ENCODE measurements at regions not wholly inside any gene's neighbourhood (a gene's known extent, or its start where the extent isn't known, plus 50 kb on each side); places are given as distances from the start of the nearest gene placed in this dataset.
A peak's percentile ranks its signal among the peaks of the same experiment; 100 is the strongest.

DNA sequence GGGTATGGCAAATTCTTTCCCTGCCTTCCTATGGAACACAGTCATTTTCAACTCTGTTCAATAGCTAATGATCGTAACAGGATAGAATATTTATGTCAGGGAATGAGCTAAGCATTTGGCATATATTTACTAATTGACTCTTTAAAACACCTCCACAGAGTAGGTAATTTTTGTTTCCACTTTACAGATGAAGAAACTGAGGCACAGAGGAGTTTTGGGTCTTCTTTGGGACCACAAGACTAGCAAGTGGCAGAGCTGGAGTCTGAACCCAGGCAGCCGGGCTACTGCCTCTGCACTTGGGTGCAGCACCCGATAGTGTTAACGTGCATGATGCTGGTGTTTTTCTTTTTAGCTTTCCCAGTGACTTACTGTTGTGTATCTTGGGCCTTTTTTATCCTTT is 384.0 kb downstream of the SFMBT2 start:
- no peak for DNase-seq (ENCODE audit: low spot score)
- H3K9ac ChIP-seq (ENCODE audit: low read depth, low read length, poor library complexity) = no peak overlapping the region
- H3K4me1 ChIP-seq (ENCODE audit: control insufficient read depth in 2 of 2, insufficient read depth in 1 of 2, low read depth in 1 of 2, low read length in 2 of 2) = no peaks in the 10 kb centered on the region
- H2AK5ac ChIP-seq (ENCODE audit: low read depth, low read length) = no peak overlapping the region
- no peak overlapping the region for H3K18ac ChIP-seq (ENCODE audit: low read length)
- H2BK5ac ChIP-seq (ENCODE audit: low read length) = no peak overlapping the region
- H2BK120ac ChIP-seq (ENCODE audit: low read depth, low read length) = no peak overlapping the region
- no peak overlapping the region for H2BK12ac ChIP-seq (ENCODE audit: low read length)
- H4K91ac ChIP-seq (ENCODE audit: low read depth, low read length, poor library complexity) = no peak overlapping the region
- H3K4me2 ChIP-seq (ENCODE audit: insufficient read depth, low read length, poor library complexity, severe bottlenecking) = no peak overlapping the region
- no peaks in the 10 kb centered on the region for H3K9me3 ChIP-seq (replicated peaks in 1 of 2; ENCODE audit: control insufficient read depth in 2 of 2, insufficient read depth in 1 of 2, low read depth in 1 of 2, low read length in 2 of 2)
- no peaks in the 10 kb centered on the region for H3K36me3 ChIP-seq (replicated peaks in 1 of 2; ENCODE audit: control insufficient read depth in 2 of 2, insufficient read depth in 2 of 2, low read length in 2 of 2)
- no peak overlapping the region for H3K23ac ChIP-seq (ENCODE audit: low read depth, low read length, poor library complexity)
- H3K79me1 ChIP-seq (ENCODE audit: low read depth, low read length) = no peaks in the 10 kb centered on the region
- WGBS, 2 donors (ENCODE audit: extremely low coverage in 2 of 2, insufficient read length in 2 of 2, insufficient replicate concordance in 1 of 2) = no CpG with 5 or more reads among the region's 4 CpGs
- no peak overlapping the region for H4K8ac ChIP-seq (ENCODE audit: low read depth, low read length)
- no peak overlapping the region for H2BK15ac ChIP-seq (ENCODE audit: low read length)
- no peak overlapping the region for H3K4ac ChIP-seq (ENCODE audit: low read length)
- no peak overlapping the region for H3K27ac ChIP-seq (replicated peaks; ENCODE audit: low read length)
- H3K14ac ChIP-seq (ENCODE audit: low read length) = peak overlapping the region; percentile 63
- no peaks in the 10 kb centered on the region for H3K27me3 ChIP-seq (ENCODE audit: control insufficient read depth in 3 of 3, insufficient read depth in 3 of 3, low read depth in 1 of 3, low read length in 3 of 3)
- no peak overlapping the region for H2AFZ ChIP-seq (ENCODE audit: low read length)
- no peak overlapping the region for H3K4me3 ChIP-seq (ENCODE audit: low read length in 2 of 2)

DNA sequence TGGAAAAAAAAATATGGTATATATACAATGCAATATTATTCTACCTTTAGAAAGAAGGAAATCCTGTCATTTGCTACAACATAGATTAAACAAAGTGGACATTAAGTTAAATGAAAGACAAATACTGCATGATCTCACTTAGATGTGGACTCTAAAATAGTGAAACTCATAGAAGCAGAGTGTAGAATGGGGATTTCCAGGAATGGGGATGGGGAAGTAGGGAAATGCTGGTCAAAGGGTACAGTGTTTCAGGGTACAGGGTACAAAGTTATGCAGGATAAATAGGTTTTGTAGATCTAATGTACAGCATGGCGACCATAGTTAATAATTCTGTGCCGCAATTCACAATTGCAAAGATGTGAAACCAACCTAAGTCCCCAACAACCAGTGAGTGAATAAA is 385.5 kb downstream of the SFMBT2 start:
- no peak overlapping the region for H2BK15ac ChIP-seq (ENCODE audit: low read length)
- H2BK120ac ChIP-seq (ENCODE audit: low read depth, low read length) = no peak overlapping the region
- no peaks in the 10 kb centered on the region for H3K79me1 ChIP-seq (ENCODE audit: low read depth, low read length)
- no peak overlapping the region for H2AFZ ChIP-seq (ENCODE audit: low read length)
- no peaks in the 10 kb centered on the region for H3K4me1 ChIP-seq (ENCODE audit: control insufficient read depth in 2 of 2, insufficient read depth in 1 of 2, low read depth in 1 of 2, low read length in 2 of 2)
- no peak overlapping the region for H4K91ac ChIP-seq (ENCODE audit: low read depth, low read length, poor library complexity)
- H3K4me3 ChIP-seq (ENCODE audit: low read length in 2 of 2) = no peak overlapping the region
- DNase-seq (ENCODE audit: low spot score) = no peak
- H4K8ac ChIP-seq (ENCODE audit: low read depth, low read length) = no peak overlapping the region
- no CpG with 5 or more reads among the region's 2 CpGs for WGBS, 2 donors (ENCODE audit: extremely low coverage in 2 of 2, insufficient read length in 2 of 2, insufficient replicate concordance in 1 of 2)
- H3K9me3 ChIP-seq (replicated peaks in 1 of 2; ENCODE audit: control insufficient read depth in 2 of 2, insufficient read depth in 1 of 2, low read depth in 1 of 2, low read length in 2 of 2) = no peaks in the 10 kb centered on the region
- no peak overlapping the region for H3K9ac ChIP-seq (ENCODE audit: low read depth, low read length, poor library complexity)
- H3K23ac ChIP-seq (ENCODE audit: low read depth, low read length, poor library complexity) = no peak overlapping the region
- no peak overlapping the region for H3K27ac ChIP-seq (replicated peaks; ENCODE audit: low read length)
- H3K4me2 ChIP-seq (ENCODE audit: insufficient read depth, low read length, poor library complexity, severe bottlenecking) = no peak overlapping the region
- H2AK5ac ChIP-seq (ENCODE audit: low read depth, low read length) = no peak overlapping the region
- H3K36me3 ChIP-seq (replicated peaks in 1 of 2; ENCODE audit: control insufficient read depth in 2 of 2, insufficient read depth in 2 of 2, low read length in 2 of 2) = no peaks in the 10 kb centered on the region
- H3K14ac ChIP-seq (ENCODE audit: low read length) = no peak overlapping the region
- no peak overlapping the region for H3K4ac ChIP-seq (ENCODE audit: low read length)
- H3K18ac ChIP-seq (ENCODE audit: low read length) = no peak overlapping the region
- H3K27me3 ChIP-seq (ENCODE audit: control insufficient read depth in 3 of 3, insufficient read depth in 3 of 3, low read depth in 1 of 3, low read length in 3 of 3) = no peaks in the 10 kb centered on the region
- H2BK5ac ChIP-seq (ENCODE audit: low read length) = no peak overlapping the region
- no peak overlapping the region for H2BK12ac ChIP-seq (ENCODE audit: low read length)

DNA sequence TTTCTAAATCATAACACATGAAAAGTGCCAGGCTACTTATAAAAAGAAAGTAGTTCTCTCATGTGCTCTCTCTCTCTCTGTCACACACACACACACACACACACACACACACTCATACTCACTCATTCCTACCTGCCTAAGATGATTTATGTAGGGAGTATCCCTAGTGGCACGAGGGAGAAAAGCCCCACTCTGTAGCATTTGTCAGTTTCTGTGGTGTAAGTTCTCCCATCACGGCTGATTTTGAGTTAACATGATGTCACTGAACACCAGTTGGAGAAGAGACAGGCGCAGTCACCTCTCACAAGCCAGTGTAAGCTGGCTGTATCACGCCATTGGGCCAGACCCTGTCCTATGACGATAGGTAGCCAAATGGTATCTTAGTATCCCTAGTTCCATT is 395.4 kb downstream of the SFMBT2 start:
- Histone ChIP-seq H3K9me3 (replicated peaks in 1 of 2; ENCODE audit: control insufficient read depth in 2 of 2, insufficient read depth in 1 of 2, low read depth in 1 of 2, low read length in 2 of 2) (peaks cover 0 to 6% of the 10 kb centered on the region in 2 donors), H3K9ac (ENCODE audit: low read depth, low read length, poor library complexity) (no peak overlapping the region), H4K8ac (ENCODE audit: low read depth, low read length) (no peak overlapping the region), H2BK12ac (ENCODE audit: low read length) (no peak overlapping the region), H4K91ac (ENCODE audit: low read depth, low read length, poor library complexity) (no peak overlapping the region), H3K4me3 (ENCODE audit: low read length in 2 of 2) (no peak overlapping the region), H3K4ac (ENCODE audit: low read length) (no peak overlapping the region), H3K14ac (ENCODE audit: low read length) (no peak overlapping the region), H2BK5ac (ENCODE audit: low read length) (no peak overlapping the region), H3K79me1 (ENCODE audit: low read depth, low read length) (no peaks in the 10 kb centered on the region), H3K27ac (replicated peaks; ENCODE audit: low read length) (no peak overlapping the region), H3K4me1 (ENCODE audit: control insufficient read depth in 2 of 2, insufficient read depth in 1 of 2, low read depth in 1 of 2, low read length in 2 of 2) (no peaks in the 10 kb centered on the region), H2BK120ac (ENCODE audit: low read depth, low read length) (no peak overlapping the region), H2AK5ac (ENCODE audit: low read depth, low read length) (no peak overlapping the region), H3K36me3 (replicated peaks in 1 of 2; ENCODE audit: control insufficient read depth in 2 of 2, insufficient read depth in 2 of 2, low read length in 2 of 2) (no peaks in the 10 kb centered on the region), H3K18ac (ENCODE audit: low read length) (no peak overlapping the region), H2BK15ac (ENCODE audit: low read length) (no peak overlapping the region), H3K4me2 (ENCODE audit: insufficient read depth, low read length, poor library complexity, severe bottlenecking) (no peak overlapping the region), H2AFZ (ENCODE audit: low read length) (no peak overlapping the region), H3K23ac (ENCODE audit: low read depth, low read length, poor library complexity) (no peak overlapping the region), H3K27me3 (ENCODE audit: control insufficient read depth in 3 of 3, insufficient read depth in 3 of 3, low read depth in 1 of 3, low read length in 3 of 3) (no peaks in the 10 kb centered on the region)
- DNase-seq (ENCODE audit: low spot score) = no peak
- WGBS, 2 donors (ENCODE audit: extremely low coverage in 2 of 2, insufficient read length in 2 of 2, insufficient replicate concordance in 1 of 2) = no CpG with 5 or more reads among the region's 5 CpGs

DNA sequence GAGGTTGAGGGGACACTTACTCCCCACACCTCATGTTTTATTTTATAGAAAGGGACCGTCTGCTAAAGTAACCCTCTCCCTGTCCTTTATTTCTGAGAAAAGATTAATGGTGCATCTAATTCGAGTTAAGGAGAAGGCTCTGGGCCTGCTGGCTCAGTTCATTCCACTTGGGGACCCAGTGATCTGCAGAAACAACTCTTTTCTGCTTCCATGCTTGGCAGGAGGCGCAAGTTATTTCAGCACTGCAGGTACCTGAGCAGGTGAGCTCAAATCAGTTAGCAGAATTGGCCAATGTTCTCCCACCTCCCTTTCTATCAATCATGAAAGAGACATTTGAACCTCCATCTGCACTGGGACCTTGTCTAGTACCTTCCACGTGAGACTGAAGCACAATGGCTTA is 396.1 kb downstream of the SFMBT2 start:
- Histone ChIP-seq H3K4me3 (ENCODE audit: low read length in 2 of 2) (no peak overlapping the region), H3K23ac (ENCODE audit: low read depth, low read length, poor library complexity) (no peak overlapping the region), H2AFZ (ENCODE audit: low read length) (no peak overlapping the region), H2BK120ac (ENCODE audit: low read depth, low read length) (no peak overlapping the region), H3K18ac (ENCODE audit: low read length) (no peak overlapping the region), H3K27ac (replicated peaks; ENCODE audit: low read length) (no peak overlapping the region), H3K4ac (ENCODE audit: low read length) (no peak overlapping the region), H4K8ac (ENCODE audit: low read depth, low read length) (no peak overlapping the region), H3K27me3 (ENCODE audit: control insufficient read depth in 3 of 3, insufficient read depth in 3 of 3, low read depth in 1 of 3, low read length in 3 of 3) (no peaks in the 10 kb centered on the region), H3K4me1 (ENCODE audit: control insufficient read depth in 2 of 2, insufficient read depth in 1 of 2, low read depth in 1 of 2, low read length in 2 of 2) (no peaks in the 10 kb centered on the region), H2AK5ac (ENCODE audit: low read depth, low read length) (no peak overlapping the region), H2BK15ac (ENCODE audit: low read length) (no peak overlapping the region), H3K14ac (ENCODE audit: low read length) (no peak overlapping the region), H3K79me1 (ENCODE audit: low read depth, low read length) (no peaks in the 10 kb centered on the region), H2BK12ac (ENCODE audit: low read length) (no peak overlapping the region), H3K4me2 (ENCODE audit: insufficient read depth, low read length, poor library complexity, severe bottlenecking) (no peak overlapping the region), H2BK5ac (ENCODE audit: low read length) (no peak overlapping the region), H3K9ac (ENCODE audit: low read depth, low read length, poor library complexity) (no peak overlapping the region), H3K9me3 (replicated peaks in 1 of 2; ENCODE audit: control insufficient read depth in 2 of 2, insufficient read depth in 1 of 2, low read depth in 1 of 2, low read length in 2 of 2) (peaks cover 0 to 4% of the 10 kb centered on the region in 2 donors), H4K91ac (ENCODE audit: low read depth, low read length, poor library complexity) (no peak overlapping the region), H3K36me3 (replicated peaks in 1 of 2; ENCODE audit: control insufficient read depth in 2 of 2, insufficient read depth in 2 of 2, low read length in 2 of 2) (no peaks in the 10 kb centered on the region)
- WGBS, 2 donors (ENCODE audit: extremely low coverage in 2 of 2, insufficient read length in 2 of 2, insufficient replicate concordance in 1 of 2) = no CpG with 5 or more reads among the region's 4 CpGs
- DNase-seq (ENCODE audit: low spot score) = no peak

Measured in neuronal stem cell (in vitro differentiated cells).